PC-3 (cell line): ENCODE measurements at regions not wholly inside any gene's neighbourhood (a gene's known extent, or its start where the extent isn't known, plus 50 kb on each side); places are given as distances from the start of the nearest gene placed in this dataset.

ENCODE experiments used
- ATAC-seq: fragments of 200-7000 bp; cut with Tn5 transposase; 2 replicates; pipeline ENCODE4 v1.9.1; 2020; ENCODE audit warnings: mild to moderate bottlenecking, moderate library complexity
- BruUV-seq: library from RNA; stranded (reverse); fragments of 400-500 nt; replicated peaks from 2 replicates; lab custom pipeline; 2021; lab: Mats Ljungman, UMichigan
- CTCF ChIA-PET: fragments of 300-600 bp; sonication (Branson Sonifier 250); formaldehyde crosslinking; loops from one replicate; lab custom pipeline; 2022; ENCODE audit warnings: antibody characterized with exemption; lab: Charles Lee
- POLR2A ChIA-PET: fragments of 300-600 bp; sonication (Branson Sonifier 250); formaldehyde crosslinking; loops from one replicate; lab custom pipeline; 2022; ENCODE audit warnings: antibody characterized with exemption; ENCODE audit not compliant: unreplicated experiment; lab: Charles Lee
- DNase-seq: peaks from one replicate; pipeline ENCODE4 v3.0.0-alpha.2; 2015
- H2AFZ ChIP-seq: fragments of 300-600 bp; sonication (generic); 2 replicates; pipeline ENCODE4 v1.6.0; 2016; ENCODE audit warnings: antibody characterized with exemption, low read length
- H3F3A ChIP-seq: fragments of 300-600 bp; sonication (generic); one replicate; pipeline ENCODE4 v1.6.0; 2017; ENCODE audit warnings: antibody characterized with exemption, low read length, control low read depth, mild to moderate bottlenecking; ENCODE audit not compliant: unreplicated experiment
- H3K27ac ChIP-seq: fragments of 300-600 bp; sonication (generic); 2 replicates; pipeline ENCODE4 v1.5.1; 2016; ENCODE audit warnings: mild to moderate bottlenecking, low read length
- H3K27me3 ChIP-seq: fragments of 300-600 bp; sonication (generic); 2 replicates; pipeline ENCODE4 v1.6.1; 2016; ENCODE audit warnings: low read length, mixed read lengths
- H3K36me3 ChIP-seq: fragments of 300-600 bp; sonication (generic); 2 replicates; pipeline ENCODE4 v1.6.1; 2016; ENCODE audit warnings: low read depth, mixed run types, low read length, mixed read lengths
- H3K4me1 ChIP-seq: fragments of 300-600 bp; sonication (generic); 2 replicates; pipeline ENCODE4 v1.5.1; 2016; ENCODE audit warnings: low read length; ENCODE audit not compliant: insufficient read depth
- H3K4me2 ChIP-seq: fragments of 300-600 bp; sonication (generic); 2 replicates; pipeline ENCODE4 v1.6.0; 2016; ENCODE audit warnings: low read length
- H3K4me3 ChIP-seq: fragments of 300-600 bp; sonication (generic); 2 replicates; pipeline ENCODE4 v1.5.1; 2016; ENCODE audit warnings: mild to moderate bottlenecking, low read length, mixed read lengths
- H3K79me2 ChIP-seq: fragments of 300-600 bp; sonication (generic); 2 replicates; pipeline ENCODE4 v1.6.1; 2017; ENCODE audit warnings: low read length, mixed read lengths
- H3K9ac ChIP-seq: fragments of 300-600 bp; sonication (generic); 2 replicates; pipeline ENCODE4 v1.6.0; 2016; ENCODE audit warnings: mild to moderate bottlenecking, low read length
- H3K9me2 ChIP-seq: fragments of 300-600 bp; sonication (generic); replicated peaks from 2 replicates; pipeline ENCODE4 v1.6.1; 2016; ENCODE audit warnings: mixed run types, low read length, mixed read lengths
- H3K9me3 ChIP-seq: fragments of 300-600 bp; sonication (generic); 2 replicates; pipeline ENCODE4 v1.6.1; 2016; ENCODE audit warnings: low read length, mixed read lengths
- H4K20me1 ChIP-seq: fragments of 300-600 bp; sonication (generic); 2 replicates; pipeline ENCODE4 v1.6.1; 2016; ENCODE audit warnings: low read length, mixed read lengths
- EZH2 ChIP-seq: fragments of 300-600 bp; sonication (generic); IDR thresholded peaks from one replicate; pipeline ENCODE4 v1.6.1; 2017; ENCODE audit warnings: antibody characterized with exemption, mild to moderate bottlenecking, low read length; ENCODE audit not compliant: unreplicated experiment
- EZH2phosphoT487 ChIP-seq: fragments of 300-600 bp; sonication (generic); IDR thresholded peaks from 2 replicates; pipeline ENCODE4 v1.6.1; 2018; ENCODE audit warnings: mild to moderate bottlenecking, antibody characterized with exemption, low read length, borderline replicate concordance
- intact Hi-C: fragments of 100-400 bp; cut with micrococcal nuclease; formaldehyde crosslinking; loops from 2 replicates; pipeline ENCODE4 v1.9.0; 2023
- TF ChIP-seq, protein P1 (sequence below): fragments of 300-600 bp; sonication (generic); conservative IDR thresholded peaks from 2 replicates; pipeline ENCODE4 v1.5.1; 2017; ENCODE audit warnings: antibody characterized with exemption, low read depth, mild to moderate bottlenecking, low read length

- peaks cover 13% of the 10 kb centered on the region for H3K4me1 ChIP-seq
- ATAC-seq (no peak), DNase-seq (no peak)
- no peaks in the 10 kb centered on the region for H3F3A ChIP-seq
- no peaks in the 10 kb centered on the region for H3K79me2 ChIP-seq
- intact Hi-C loops = no loop called here
- H3K4me2 ChIP-seq = no peak overlapping the region
- no peak overlapping the region for H2AFZ ChIP-seq
- no peak for TF ChIP-seq EZH2phosphoT487
- TF ChIP-seq, protein P1, sequence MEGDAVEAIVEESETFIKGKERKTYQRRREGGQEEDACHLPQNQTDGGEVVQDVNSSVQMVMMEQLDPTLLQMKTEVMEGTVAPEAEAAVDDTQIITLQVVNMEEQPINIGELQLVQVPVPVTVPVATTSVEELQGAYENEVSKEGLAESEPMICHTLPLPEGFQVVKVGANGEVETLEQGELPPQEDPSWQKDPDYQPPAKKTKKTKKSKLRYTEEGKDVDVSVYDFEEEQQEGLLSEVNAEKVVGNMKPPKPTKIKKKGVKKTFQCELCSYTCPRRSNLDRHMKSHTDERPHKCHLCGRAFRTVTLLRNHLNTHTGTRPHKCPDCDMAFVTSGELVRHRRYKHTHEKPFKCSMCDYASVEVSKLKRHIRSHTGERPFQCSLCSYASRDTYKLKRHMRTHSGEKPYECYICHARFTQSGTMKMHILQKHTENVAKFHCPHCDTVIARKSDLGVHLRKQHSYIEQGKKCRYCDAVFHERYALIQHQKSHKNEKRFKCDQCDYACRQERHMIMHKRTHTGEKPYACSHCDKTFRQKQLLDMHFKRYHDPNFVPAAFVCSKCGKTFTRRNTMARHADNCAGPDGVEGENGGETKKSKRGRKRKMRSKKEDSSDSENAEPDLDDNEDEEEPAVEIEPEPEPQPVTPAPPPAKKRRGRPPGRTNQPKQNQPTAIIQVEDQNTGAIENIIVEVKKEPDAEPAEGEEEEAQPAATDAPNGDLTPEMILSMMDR = no peak
- TF ChIP-seq EZH2 = no peak
- 0 out of 2 replicates have a peak, but pooled peaks cover 3% of the 10 kb centered on the region for H3K9me2 ChIP-seq
- no peaks in the 10 kb centered on the region for H4K20me1 ChIP-seq
- no peak overlapping the region for H3K27ac ChIP-seq
- H3K27me3 ChIP-seq = no peaks in the 10 kb centered on the region
- no peak overlapping the region for H3K9ac ChIP-seq
- no peaks in the 10 kb centered on the region for H3K36me3 ChIP-seq
- BruUV-seq = no TSS peak
- CTCF ChIA-PET = no interaction called here
- no peak overlapping the region for H3K4me3 ChIP-seq
- H3K9me3 ChIP-seq = no peaks in the 10 kb centered on the region
- POLR2A ChIA-PET = no interaction called here
Observed at GRCh38 chr1:168976267-168976666, 130.2 kb upstream of the ATP1B1 start.

DNA sequence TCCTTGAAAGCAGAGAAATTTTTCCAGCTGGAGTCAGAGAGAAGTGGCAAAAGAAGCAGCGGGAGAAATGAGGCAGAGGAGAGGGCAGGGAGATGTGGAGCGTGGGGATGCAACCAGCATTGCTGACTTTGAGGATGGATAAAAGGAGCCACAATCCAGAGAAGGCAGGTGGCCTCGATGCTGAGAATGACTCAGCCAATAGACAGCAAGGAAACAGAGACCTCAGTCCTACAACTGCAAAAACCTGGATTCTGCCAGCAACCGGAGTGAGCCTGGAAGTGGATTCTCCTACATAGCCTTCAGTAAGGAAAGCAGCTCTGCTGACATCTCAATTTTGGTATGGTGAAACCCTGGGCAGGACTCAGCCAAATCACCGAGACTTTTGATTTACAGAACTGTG lies 128.9 kb upstream of the ATP1B1 start:
- Histone ChIP-seq H2AFZ (no peak overlapping the region), H4K20me1 (no peaks in the 10 kb centered on the region), H3K9me3 (no peaks in the 10 kb centered on the region), H3K4me1 (peaks cover 13% of the 10 kb centered on the region), H3K9ac (no peak overlapping the region), H3K4me2 (no peak overlapping the region), H3F3A (no peaks in the 10 kb centered on the region), H3K27ac (no peak overlapping the region), H3K9me2 (0 out of 2 replicates have a peak, but pooled peaks cover 3% of the 10 kb centered on the region), H3K4me3 (no peak overlapping the region), H3K27me3 (no peaks in the 10 kb centered on the region), H3K36me3 (no peaks in the 10 kb centered on the region), H3K79me2 (no peaks in the 10 kb centered on the region)
- CTCF ChIA-PET = no interaction called here
- POLR2A ChIA-PET = no interaction called here
- no TSS peak for BruUV-seq
- peak; percentile 18 for DNase-seq
- intact Hi-C loops = no loop called here
- ATAC-seq = no peak
- TF ChIP-seq EZH2phosphoT487 = no peak
- TF ChIP-seq EZH2 = no peak
- TF ChIP-seq, protein P1 = no peak

DNA sequence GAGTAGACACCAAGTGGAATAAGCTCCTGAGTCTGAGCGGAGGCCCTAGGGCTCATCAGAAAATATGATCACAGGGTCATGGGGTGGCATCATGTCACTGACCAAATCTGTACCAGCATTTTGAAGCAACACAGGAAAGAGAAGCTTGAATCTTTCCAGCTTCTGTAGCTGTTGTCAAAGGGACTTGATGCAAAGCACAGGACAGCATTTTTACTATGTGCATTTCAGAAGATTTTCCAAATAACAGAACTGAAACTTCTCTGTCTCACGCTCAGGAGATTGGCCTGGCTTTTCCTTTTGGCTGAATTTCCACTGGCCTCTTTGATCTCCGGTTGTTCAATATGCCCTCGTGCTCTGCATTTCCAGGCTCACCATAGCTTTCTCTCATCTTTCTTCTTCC lies 127.2 kb upstream of the ATP1B1 start:
- Histone ChIP-seq H3K27ac (no peak overlapping the region), H3K9me2 (0 out of 2 replicates have a peak, but pooled peaks cover 3% of the 10 kb centered on the region), H3K4me2 (no peak overlapping the region), H3K27me3 (no peaks in the 10 kb centered on the region), H3K79me2 (no peaks in the 10 kb centered on the region), H3K9ac (no peak overlapping the region), H3K4me3 (no peak overlapping the region), H3K9me3 (no peaks in the 10 kb centered on the region), H4K20me1 (no peaks in the 10 kb centered on the region), H3K4me1 (peaks cover 6% of the 10 kb centered on the region), H2AFZ (no peak overlapping the region), H3F3A (no peaks in the 10 kb centered on the region), H3K36me3 (no peaks in the 10 kb centered on the region)
- DNase-seq = no peak
- TF ChIP-seq EZH2phosphoT487 (no peak), EZH2 (no peak)
- TF ChIP-seq, protein P1 = no peak
- ATAC-seq = no peak
- ChIA-PET CTCF (no interaction called here), POLR2A (no interaction called here)
- intact Hi-C loops = no loop called here
- BruUV-seq = no TSS peak
